ENCODE measurements at regions not wholly inside any gene's neighbourhood (a gene's known extent, or its start where the extent isn't known, plus 50 kb on each side); places are given as distances from the start of the nearest gene placed in this dataset.

DNA sequence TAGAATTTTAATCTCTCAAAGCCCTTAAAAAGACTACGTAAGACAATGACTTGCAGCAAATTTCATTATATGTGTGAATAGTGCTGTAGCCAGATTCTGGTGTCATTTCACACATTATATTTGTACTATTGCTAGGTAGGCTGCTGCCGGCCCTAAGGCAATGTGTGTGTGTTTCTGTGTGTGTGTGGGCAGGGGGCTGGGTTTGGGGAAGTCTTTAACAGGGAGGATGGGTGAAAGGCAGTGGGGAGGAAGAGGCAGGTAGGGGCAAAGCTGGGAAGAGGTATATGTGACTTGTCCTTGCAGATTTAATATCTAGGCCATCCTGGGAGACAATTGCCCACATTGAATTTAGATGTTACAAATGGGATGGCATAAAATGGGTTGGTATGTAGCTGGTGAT lies 130.8 kb downstream of the MACIR start:
- no peak for TF ChIP-seq EZH2 (IDR thresholded peaks at IDR 0.05; ENCODE audit: borderline replicate concordance, low read length)
- TF ChIP-seq, protein P1, sequence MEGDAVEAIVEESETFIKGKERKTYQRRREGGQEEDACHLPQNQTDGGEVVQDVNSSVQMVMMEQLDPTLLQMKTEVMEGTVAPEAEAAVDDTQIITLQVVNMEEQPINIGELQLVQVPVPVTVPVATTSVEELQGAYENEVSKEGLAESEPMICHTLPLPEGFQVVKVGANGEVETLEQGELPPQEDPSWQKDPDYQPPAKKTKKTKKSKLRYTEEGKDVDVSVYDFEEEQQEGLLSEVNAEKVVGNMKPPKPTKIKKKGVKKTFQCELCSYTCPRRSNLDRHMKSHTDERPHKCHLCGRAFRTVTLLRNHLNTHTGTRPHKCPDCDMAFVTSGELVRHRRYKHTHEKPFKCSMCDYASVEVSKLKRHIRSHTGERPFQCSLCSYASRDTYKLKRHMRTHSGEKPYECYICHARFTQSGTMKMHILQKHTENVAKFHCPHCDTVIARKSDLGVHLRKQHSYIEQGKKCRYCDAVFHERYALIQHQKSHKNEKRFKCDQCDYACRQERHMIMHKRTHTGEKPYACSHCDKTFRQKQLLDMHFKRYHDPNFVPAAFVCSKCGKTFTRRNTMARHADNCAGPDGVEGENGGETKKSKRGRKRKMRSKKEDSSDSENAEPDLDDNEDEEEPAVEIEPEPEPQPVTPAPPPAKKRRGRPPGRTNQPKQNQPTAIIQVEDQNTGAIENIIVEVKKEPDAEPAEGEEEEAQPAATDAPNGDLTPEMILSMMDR (IDR thresholded peaks at IDR 0.05; ENCODE audit: low read length): no peak

Measured in OCI-LY1 (cell line).